ENCODE measurements at regions not wholly inside any gene's neighbourhood (a gene's known extent, or its start where the extent isn't known, plus 50 kb on each side); places are given as distances from the start of the nearest gene placed in this dataset.

DNA sequence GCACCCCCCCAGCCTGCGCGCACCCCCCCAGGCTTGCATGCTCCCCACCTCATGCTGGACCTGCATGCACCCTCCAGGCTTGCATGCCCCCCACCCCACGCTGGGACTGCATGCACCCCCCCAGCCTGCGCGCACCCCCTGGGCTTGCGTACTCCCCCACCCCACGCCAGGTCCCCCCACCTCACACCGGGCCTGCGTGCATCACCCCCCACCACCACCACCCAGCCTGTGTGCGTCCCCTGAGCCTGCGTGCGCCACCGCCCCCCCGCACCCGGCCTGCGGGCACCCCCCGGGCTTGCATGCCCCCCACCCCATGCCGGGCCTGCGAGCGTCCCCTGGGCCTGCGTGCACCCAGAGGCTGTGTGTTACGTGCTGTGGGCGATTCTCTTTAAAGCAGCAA lies 61.0 kb upstream of the SLCO4A1 start:
- no peak overlapping the region for H3K4me3 Mint-ChIP-seq (ENCODE audit: unreplicated experiment)

DNA sequence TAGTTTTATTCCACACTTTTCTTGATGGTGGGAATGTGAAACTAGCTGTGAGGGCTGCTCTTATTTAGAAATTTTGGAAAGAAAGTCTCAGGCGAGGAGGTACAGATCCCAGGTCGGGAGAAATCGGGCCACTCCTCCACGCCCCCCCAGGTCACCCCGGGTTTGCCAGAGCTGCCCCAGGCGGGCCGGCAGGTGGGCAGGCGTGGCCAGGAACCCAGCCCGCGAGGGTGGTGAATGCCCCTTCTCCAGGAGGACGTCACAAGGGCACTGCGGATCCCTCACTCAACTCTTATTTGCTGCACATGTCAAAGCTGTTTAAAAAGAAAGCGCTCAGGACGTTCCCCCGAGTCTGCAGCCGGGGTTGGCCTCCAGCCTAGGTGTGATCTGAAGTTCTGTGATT lies 60.5 kb upstream of the SLCO4A1 start:
- TF ChIP-seq, protein P1, sequence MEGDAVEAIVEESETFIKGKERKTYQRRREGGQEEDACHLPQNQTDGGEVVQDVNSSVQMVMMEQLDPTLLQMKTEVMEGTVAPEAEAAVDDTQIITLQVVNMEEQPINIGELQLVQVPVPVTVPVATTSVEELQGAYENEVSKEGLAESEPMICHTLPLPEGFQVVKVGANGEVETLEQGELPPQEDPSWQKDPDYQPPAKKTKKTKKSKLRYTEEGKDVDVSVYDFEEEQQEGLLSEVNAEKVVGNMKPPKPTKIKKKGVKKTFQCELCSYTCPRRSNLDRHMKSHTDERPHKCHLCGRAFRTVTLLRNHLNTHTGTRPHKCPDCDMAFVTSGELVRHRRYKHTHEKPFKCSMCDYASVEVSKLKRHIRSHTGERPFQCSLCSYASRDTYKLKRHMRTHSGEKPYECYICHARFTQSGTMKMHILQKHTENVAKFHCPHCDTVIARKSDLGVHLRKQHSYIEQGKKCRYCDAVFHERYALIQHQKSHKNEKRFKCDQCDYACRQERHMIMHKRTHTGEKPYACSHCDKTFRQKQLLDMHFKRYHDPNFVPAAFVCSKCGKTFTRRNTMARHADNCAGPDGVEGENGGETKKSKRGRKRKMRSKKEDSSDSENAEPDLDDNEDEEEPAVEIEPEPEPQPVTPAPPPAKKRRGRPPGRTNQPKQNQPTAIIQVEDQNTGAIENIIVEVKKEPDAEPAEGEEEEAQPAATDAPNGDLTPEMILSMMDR (IDR thresholded peaks at IDR 0.05; ENCODE audit: unreplicated experiment) = no peak
- CTCF ChIA-PET = interaction anchor here (1.4 kb wide), 2 partner anchors 35 to 82 kb away, joined by 3 to 5 read pairs; no protein-coding TSS in a partner anchor
- intact Hi-C loops (cut with micrococcal nuclease) = no loop called here
- H3K4me1 Mint-ChIP-seq (ENCODE audit: insufficient read depth, unreplicated experiment) = peaks cover 7% of the 10 kb centered on the region
- no peak for DNase-seq (ENCODE audit: unreplicated experiment)
- no TSS peak for BruUV-seq (replicated peaks)
- H3K27me3 Mint-ChIP-seq (ENCODE audit: insufficient read depth, unreplicated experiment) = peaks cover 55% of the 10 kb centered on the region
- H3K27ac Mint-ChIP-seq (ENCODE audit: low read depth, unreplicated experiment) = no peak overlapping the region
- H3K4me3 Mint-ChIP-seq (ENCODE audit: unreplicated experiment) = no peak overlapping the region
- H3K9me3 Mint-ChIP-seq (ENCODE audit: unreplicated experiment) = no peaks in the 10 kb centered on the region
- POLR2A ChIA-PET = interaction anchor here (1.4 kb wide), 1 partner anchor 21 kb away, joined by 5 read pairs; no protein-coding TSS in a partner anchor
- no peaks in the 10 kb centered on the region for H3K36me3 Mint-ChIP-seq (ENCODE audit: insufficient read depth, unreplicated experiment)

More for the DNA sequence above, 61.0 kb upstream of the SLCO4A1 start:
- TF ChIP-seq, protein P1 (IDR thresholded peaks at IDR 0.05; ENCODE audit: unreplicated experiment) = no peak
- intact Hi-C loops (cut with micrococcal nuclease) = no loop called here
- no peak for DNase-seq (ENCODE audit: unreplicated experiment)
- H3K27ac Mint-ChIP-seq (ENCODE audit: low read depth, unreplicated experiment) = no peak overlapping the region
- H3K27me3 Mint-ChIP-seq (ENCODE audit: insufficient read depth, unreplicated experiment) = peaks cover 55% of the 10 kb centered on the region
- H3K9me3 Mint-ChIP-seq (ENCODE audit: unreplicated experiment) = no peaks in the 10 kb centered on the region
- ChIA-PET CTCF (interaction anchor here (1.4 kb wide), 2 partner anchors 35 to 82 kb away, joined by 3 to 5 read pairs; no protein-coding TSS in a partner anchor), POLR2A (interaction anchor here (1.4 kb wide), 1 partner anchor 22 kb away, joined by 5 read pairs; no protein-coding TSS in a partner anchor)
- H3K36me3 Mint-ChIP-seq (ENCODE audit: insufficient read depth, unreplicated experiment) = no peaks in the 10 kb centered on the region
- peaks cover 7% of the 10 kb centered on the region for H3K4me1 Mint-ChIP-seq (ENCODE audit: insufficient read depth, unreplicated experiment)
- BruUV-seq (replicated peaks) = no TSS peak

DNA sequence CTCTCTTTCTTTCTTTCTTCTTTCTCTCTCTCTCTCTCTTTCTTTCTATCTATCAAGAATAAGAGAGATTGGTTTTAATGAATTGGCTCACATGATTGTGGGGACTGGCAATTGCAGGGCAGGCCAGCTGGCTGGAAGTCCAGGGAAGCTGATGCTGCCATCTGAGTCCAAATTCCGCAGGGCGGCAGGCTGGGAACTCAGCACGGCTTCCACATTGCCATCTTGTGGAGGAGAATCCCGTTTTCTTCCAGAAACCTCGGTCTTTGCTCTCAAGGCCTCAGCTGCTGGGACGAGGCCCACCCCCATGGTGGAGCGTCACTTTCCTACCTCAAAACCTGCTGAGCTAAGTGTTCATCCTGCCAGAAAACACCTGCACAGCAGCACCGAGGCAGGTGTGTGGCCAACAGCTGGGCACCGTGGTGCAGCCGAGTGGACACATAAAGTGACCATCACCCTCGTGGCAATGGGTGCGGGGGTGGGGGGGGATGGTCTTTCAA lies 58.8 kb upstream of the SLCO4A1 start:
- peaks cover 52% of the 10 kb centered on the region for H3K27me3 Mint-ChIP-seq (ENCODE audit: insufficient read depth, unreplicated experiment)
- TF ChIP-seq, protein P1 (IDR thresholded peaks at IDR 0.05; ENCODE audit: unreplicated experiment) = no peak
- H3K27ac Mint-ChIP-seq (ENCODE audit: low read depth, unreplicated experiment) = no peak overlapping the region
- ChIA-PET POLR2A (interaction anchor here (1.1 to 1.5 kb wide), 3 partner anchors 8 to 33 kb away, joined by 3 to 4 read pairs (median 3); no protein-coding TSS in a partner anchor), CTCF (interaction anchor here (0.6 to 7.8 kb wide), 5 partner anchors 18 to 208 kb away, joined by 3 to 37 read pairs (median 3); no protein-coding TSS in a partner anchor)
- H3K4me3 Mint-ChIP-seq (ENCODE audit: unreplicated experiment) = no peak overlapping the region
- no peak for DNase-seq (ENCODE audit: unreplicated experiment)
- no TSS peak for BruUV-seq (replicated peaks)
- H3K36me3 Mint-ChIP-seq (ENCODE audit: insufficient read depth, unreplicated experiment) = no peaks in the 10 kb centered on the region
- H3K4me1 Mint-ChIP-seq (ENCODE audit: insufficient read depth, unreplicated experiment) = peaks cover 7% of the 10 kb centered on the region
- intact Hi-C loops (cut with micrococcal nuclease) = no loop called here
- no peaks in the 10 kb centered on the region for H3K9me3 Mint-ChIP-seq (ENCODE audit: unreplicated experiment)

DNA sequence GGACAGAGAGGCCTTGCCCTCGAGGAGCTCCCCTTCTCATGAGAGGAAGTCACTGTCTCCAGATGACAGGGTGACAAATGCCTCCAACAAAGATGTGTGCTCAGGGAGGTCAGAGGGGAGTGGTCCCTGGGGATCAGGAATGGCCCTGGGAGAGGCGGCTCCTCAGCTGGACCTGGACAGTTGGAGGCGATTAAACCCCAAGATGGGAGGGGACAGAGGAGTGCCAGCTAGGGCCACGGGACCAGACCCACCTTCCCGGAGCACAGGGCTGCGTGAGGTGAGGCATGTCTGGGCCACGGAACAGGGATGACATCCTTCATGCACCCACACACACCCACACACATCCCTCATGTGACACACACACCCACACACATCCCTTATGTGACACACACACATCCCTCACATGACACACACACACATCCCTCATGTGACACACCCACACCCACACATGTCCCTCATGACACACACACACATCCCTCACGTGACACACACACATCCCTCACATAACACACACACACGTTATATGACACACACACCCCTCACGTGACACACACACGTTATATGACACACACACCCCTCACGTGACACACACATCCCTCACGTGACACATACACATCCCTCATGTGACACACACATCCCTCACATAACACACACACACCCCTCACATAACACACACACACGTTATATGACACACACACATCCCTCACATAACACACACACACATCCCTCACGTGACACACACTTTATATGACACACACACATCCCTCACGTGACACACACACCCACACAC lies 57.4 kb upstream of the SLCO4A1 start:
- CTCF ChIA-PET = interaction anchor here (1.2 to 7.8 kb wide), 2 partner anchors 85 to 206 kb away, joined by 3 to 37 read pairs; no protein-coding TSS in a partner anchor

More for the DNA sequence above, 57.4 kb upstream of the SLCO4A1 start:
- Mint-ChIP-seq H3K9me3 (ENCODE audit: unreplicated experiment) (no peaks in the 10 kb centered on the region), H3K4me3 (ENCODE audit: unreplicated experiment) (no peak overlapping the region), H3K36me3 (ENCODE audit: insufficient read depth, unreplicated experiment) (no peaks in the 10 kb centered on the region), H3K27me3 (ENCODE audit: insufficient read depth, unreplicated experiment) (peaks cover 39% of the 10 kb centered on the region), H3K4me1 (ENCODE audit: insufficient read depth, unreplicated experiment) (peaks cover 7% of the 10 kb centered on the region), H3K27ac (ENCODE audit: low read depth, unreplicated experiment) (no peak overlapping the region)
- no peak for DNase-seq (ENCODE audit: unreplicated experiment)
- POLR2A ChIA-PET = interaction anchor here (0.5 to 1.5 kb wide), 5 partner anchors 10 to 58 kb away, joined by 3 to 5 read pairs (median 3); partner anchors contain the start of gene SLCO4A1
- intact Hi-C loops (cut with micrococcal nuclease) = no loop called here
- BruUV-seq (replicated peaks) = no TSS peak
- TF ChIP-seq, protein P1 (IDR thresholded peaks at IDR 0.05; ENCODE audit: unreplicated experiment) = no peak
